MM.1S (cell line): ENCODE measurements at regions not wholly inside any gene's neighbourhood (a gene's known extent, or its start where the extent isn't known, plus 50 kb on each side); places are given as distances from the start of the nearest gene placed in this dataset.

Experiments
- DNase-seq: peaks from one replicate; pipeline ENCODE4 v3.0.0-alpha.2; 2015
- H2AFZ ChIP-seq: fragments of 300-600 bp; sonication (generic); 2 replicates; pipeline ENCODE4 v1.6.0; 2016; ENCODE audit warnings: antibody characterized with exemption, low read length
- H3F3A ChIP-seq: fragments of 300-600 bp; sonication (generic); 2 replicates; pipeline ENCODE4 v1.6.1; 2016; ENCODE audit warnings: mild to moderate bottlenecking, antibody characterized with exemption, low read length, moderate library complexity, mixed read lengths; ENCODE audit not compliant: insufficient read depth
- H3K27ac ChIP-seq: fragments of 300-600 bp; sonication (generic); 2 replicates; pipeline ENCODE4 v1.5.1; 2016; ENCODE audit warnings: mild to moderate bottlenecking, low read length
- H3K27me3 ChIP-seq: fragments of 300-600 bp; sonication (generic); replicated peaks from 2 replicates; pipeline ENCODE4 v1.6.0; 2016; ENCODE audit warnings: low read length; ENCODE audit not compliant: insufficient read depth
- H3K36me3 ChIP-seq: fragments of 300-600 bp; sonication (generic); replicated peaks from 2 replicates; pipeline ENCODE4 v1.6.1; 2016; ENCODE audit warnings: mild to moderate bottlenecking, low read length, mixed read lengths; ENCODE audit not compliant: insufficient read depth
- H3K4me1 ChIP-seq: fragments of 300-600 bp; sonication (generic); 2 replicates; pipeline ENCODE4 v1.6.1; 2016; ENCODE audit warnings: low read length, mixed read lengths
- H3K4me2 ChIP-seq: fragments of 300-600 bp; sonication (generic); 2 replicates; pipeline ENCODE4 v1.6.0; 2016; ENCODE audit warnings: low read depth, low read length
- H3K4me3 ChIP-seq: fragments of 300-600 bp; sonication (generic); 2 replicates; pipeline ENCODE4 v1.5.1; 2016; ENCODE audit warnings: low read length, mixed read lengths
- H3K79me2 ChIP-seq: fragments of 300-600 bp; sonication (generic); 2 replicates; pipeline ENCODE4 v1.6.1; 2016; ENCODE audit warnings: mixed run types, low read length, mixed read lengths
- H3K9ac ChIP-seq: fragments of 300-600 bp; sonication (generic); 2 replicates; pipeline ENCODE4 v1.6.1; 2016; ENCODE audit warnings: low read length, mixed read lengths
- H3K9me2 ChIP-seq: fragments of 300-600 bp; sonication (generic); replicated peaks from 2 replicates; pipeline ENCODE4 v1.6.1; 2016; ENCODE audit warnings: mild to moderate bottlenecking, low read length, mixed read lengths; ENCODE audit not compliant: insufficient read depth
- H3K9me3 ChIP-seq: fragments of 300-600 bp; sonication (generic); replicated peaks from 2 replicates; pipeline ENCODE4 v1.6.1; 2016; ENCODE audit warnings: mild to moderate bottlenecking, low read length, mixed read lengths; ENCODE audit not compliant: insufficient read depth
- H4K20me1 ChIP-seq: fragments of 300-600 bp; sonication (generic); 2 replicates; pipeline ENCODE4 v1.6.1; 2016; ENCODE audit warnings: mild to moderate bottlenecking, low read length, moderate library complexity, mixed read lengths; ENCODE audit not compliant: insufficient read depth
- CTCF ChIP-seq: fragments of 300-600 bp; sonication (generic); IDR thresholded peaks from 2 replicates; pipeline ENCODE4 v1.5.1; 2016; ENCODE audit warnings: antibody characterized with exemption, low read length, mixed read lengths
- EZH2 ChIP-seq: fragments of 300-600 bp; sonication (generic); optimal IDR thresholded peaks from 2 replicates; pipeline ENCODE3; 2017; ENCODE audit warnings: low read depth, mild to moderate bottlenecking, antibody characterized with exemption, low read length, mixed read lengths
- EZH2phosphoT487 ChIP-seq: fragments of 300-600 bp; sonication (generic); IDR thresholded peaks from 2 replicates; pipeline ENCODE4 v1.6.1; 2018; ENCODE audit warnings: antibody characterized with exemption, low read length

- Histone ChIP-seq H3K9ac (no peak overlapping the region), H2AFZ (no peak overlapping the region), H3K36me3 (no peaks in the 10 kb centered on the region), H3K4me1 (no peaks in the 10 kb centered on the region), H3K27me3 (no peaks in the 10 kb centered on the region), H3K4me3 (no peak overlapping the region), H3K9me2 (no peaks in the 10 kb centered on the region), H3K79me2 (no peaks in the 10 kb centered on the region), H3F3A (no peaks in the 10 kb centered on the region), H3K27ac (no peak overlapping the region), H4K20me1 (no peaks in the 10 kb centered on the region), H3K4me2 (no peak overlapping the region), H3K9me3 (no peaks in the 10 kb centered on the region)
- TF ChIP-seq CTCF (no peak), EZH2 (no peak), EZH2phosphoT487 (no peak)
- DNase-seq = no peak
Measured at GRCh38 chr2:88834376-88834775, 142.9 kb downstream of the RPIA start.

- DNase-seq = no peak
- H2AFZ ChIP-seq = no peak overlapping the region
- no peaks in the 10 kb centered on the region for H3F3A ChIP-seq
- no peaks in the 10 kb centered on the region for H4K20me1 ChIP-seq
- H3K4me3 ChIP-seq = no peak overlapping the region
- no peak overlapping the region for H3K9ac ChIP-seq
- no peaks in the 10 kb centered on the region for H3K9me2 ChIP-seq
- H3K4me2 ChIP-seq = no peak overlapping the region
- no peak overlapping the region for H3K27ac ChIP-seq
- H3K9me3 ChIP-seq = no peaks in the 10 kb centered on the region
- H3K27me3 ChIP-seq = no peaks in the 10 kb centered on the region
- H3K79me2 ChIP-seq = no peaks in the 10 kb centered on the region
- H3K4me1 ChIP-seq = no peaks in the 10 kb centered on the region
- no peaks in the 10 kb centered on the region for H3K36me3 ChIP-seq
- TF ChIP-seq EZH2 = no peak
- no peak for TF ChIP-seq CTCF
- no peak for TF ChIP-seq EZH2phosphoT487
Measured at GRCh38 chr2:88834866-88835265, 143.4 kb downstream of the RPIA start.

GRCh38 chr2:88835726-88836125, 144.3 kb downstream of the RPIA start:
- H3K9ac ChIP-seq = no peak overlapping the region
- TF ChIP-seq EZH2phosphoT487 = no peak
- H3K9me2 ChIP-seq = no peaks in the 10 kb centered on the region
- H3F3A ChIP-seq = no peaks in the 10 kb centered on the region
- no peak overlapping the region for H3K4me2 ChIP-seq
- no peaks in the 10 kb centered on the region for H4K20me1 ChIP-seq
- no peak overlapping the region for H2AFZ ChIP-seq
- H3K79me2 ChIP-seq = no peaks in the 10 kb centered on the region
- DNase-seq = no peak
- H3K27me3 ChIP-seq = no peaks in the 10 kb centered on the region
- H3K36me3 ChIP-seq = no peaks in the 10 kb centered on the region
- H3K4me1 ChIP-seq = no peaks in the 10 kb centered on the region
- H3K4me3 ChIP-seq = no peak overlapping the region
- no peak overlapping the region for H3K27ac ChIP-seq
- no peaks in the 10 kb centered on the region for H3K9me3 ChIP-seq

GRCh38 chr2:88836351-88836750, 144.9 kb downstream of the RPIA start:
- no peaks in the 10 kb centered on the region for H3K9me2 ChIP-seq
- H3K4me1 ChIP-seq = no peaks in the 10 kb centered on the region
- no peaks in the 10 kb centered on the region for H3K9me3 ChIP-seq
- no peak overlapping the region for H3K27ac ChIP-seq
- no peak overlapping the region for H3K9ac ChIP-seq
- no peaks in the 10 kb centered on the region for H3K36me3 ChIP-seq
- no peaks in the 10 kb centered on the region for H4K20me1 ChIP-seq
- TF ChIP-seq EZH2phosphoT487 = no peak
- no peak for TF ChIP-seq EZH2
- no peak for TF ChIP-seq CTCF
- DNase-seq = no peak
- no peaks in the 10 kb centered on the region for H3K79me2 ChIP-seq
- H2AFZ ChIP-seq = no peak overlapping the region
- H3F3A ChIP-seq = no peaks in the 10 kb centered on the region
- H3K27me3 ChIP-seq = no peaks in the 10 kb centered on the region
- no peak overlapping the region for H3K4me2 ChIP-seq
- H3K4me3 ChIP-seq = no peak overlapping the region
